Stimulated activated naive CD4-positive, alpha-beta T cell treated with Interleukin-2 at 50 U/mL for 16 hours (primary cell): ENCODE measurements at regions not wholly inside any gene's neighbourhood (a gene's known extent, or its start where the extent isn't known, plus 50 kb on each side); places are given as distances from the start of the nearest gene placed in this dataset.

Source experiments
- DNase-seq: peaks from one replicate; lab custom pipeline; 2025; lab: John Stamatoyannopoulos, UW

DNA sequence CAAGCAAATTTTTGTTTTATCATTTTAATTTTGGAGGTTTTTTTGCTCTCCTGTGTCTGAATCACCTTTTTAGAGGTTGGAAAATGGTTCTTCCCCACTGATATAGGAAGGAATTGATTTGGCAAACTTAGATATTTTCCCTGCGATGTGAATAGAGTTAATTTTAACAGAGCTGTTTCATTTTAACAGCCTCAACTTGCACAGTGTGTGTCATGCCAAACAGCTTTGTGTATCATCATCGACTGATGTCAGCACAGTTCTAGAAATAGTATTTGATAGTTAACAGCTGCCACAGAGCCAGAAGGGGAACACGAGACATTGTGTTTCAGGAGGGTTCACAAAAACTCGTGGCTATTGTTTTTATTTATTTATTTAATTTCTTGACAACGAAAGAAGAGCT is 243.1 kb upstream of the FOXN3 start:
- no peak for DNase-seq

DNA sequence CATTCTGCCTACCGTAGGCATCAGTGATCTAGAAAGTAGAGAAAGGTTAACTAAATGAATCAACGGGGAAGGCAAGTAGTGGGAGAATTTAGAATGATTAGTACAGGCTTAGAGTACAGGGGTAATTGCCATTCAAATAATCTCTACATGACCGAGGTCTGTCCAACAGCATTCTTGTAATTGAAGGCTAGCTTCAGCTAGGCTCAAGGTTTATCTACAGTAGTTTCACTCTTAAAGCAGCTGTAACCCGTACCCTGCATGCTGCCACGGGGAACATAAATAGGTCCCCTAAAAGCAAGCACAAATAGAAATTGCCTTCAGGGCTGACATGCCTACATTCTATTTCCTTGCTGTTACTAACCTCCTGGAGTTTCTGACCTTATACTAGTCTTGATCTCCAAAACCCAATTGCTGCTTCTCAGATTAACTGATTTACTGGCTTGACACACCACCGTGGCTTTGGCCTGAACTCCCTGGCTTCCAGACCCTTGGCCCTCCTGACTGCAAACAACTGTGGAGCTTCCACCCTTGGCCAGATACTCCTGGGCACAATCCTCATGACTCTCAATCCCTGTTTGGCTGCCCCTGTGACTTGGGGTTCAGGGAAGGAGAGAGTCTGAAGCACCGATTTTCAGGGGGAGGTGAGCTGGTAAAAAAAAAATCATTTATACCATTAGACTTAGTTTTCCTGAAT is 242.1 kb upstream of the FOXN3 start:
- DNase-seq: no peak

DNA sequence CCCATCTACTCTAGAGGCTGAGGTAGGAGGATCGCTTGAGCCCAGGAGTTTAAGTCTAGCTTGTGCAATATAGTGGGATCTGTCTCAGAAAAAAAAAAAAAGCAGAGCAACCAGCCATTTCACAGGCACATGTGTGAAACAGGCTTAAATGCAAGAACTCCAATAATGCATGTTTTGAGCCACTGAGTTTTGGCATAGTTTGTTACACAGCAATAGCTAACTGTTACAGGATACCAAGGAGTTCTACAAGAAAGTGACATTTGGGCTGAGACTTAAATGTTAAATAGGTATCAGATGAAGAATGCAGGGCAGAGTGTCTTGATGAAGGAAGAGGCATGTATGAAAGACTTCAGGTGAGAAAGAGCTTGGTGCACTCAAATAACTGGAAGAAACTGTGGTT is 240.0 kb upstream of the FOXN3 start:
- no peak for DNase-seq

DNA sequence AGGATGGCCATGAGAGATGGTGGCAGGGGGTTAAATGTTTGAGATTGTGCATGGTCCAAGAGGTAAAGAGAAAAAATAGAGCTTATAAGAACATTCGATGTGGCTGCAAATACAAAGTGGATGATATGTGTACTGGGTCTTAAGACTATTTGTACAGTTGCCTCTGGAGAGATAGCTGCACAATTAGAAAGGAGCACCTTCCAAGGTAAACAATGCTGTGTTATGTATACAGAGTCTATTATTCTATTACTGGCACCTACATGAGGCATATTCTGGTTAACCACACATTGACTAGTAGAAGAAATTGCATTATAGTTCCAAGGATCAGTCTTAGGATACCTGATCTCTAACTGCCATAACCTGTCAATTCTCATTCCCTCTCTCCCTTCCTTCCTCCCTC is 238.0 kb upstream of the FOXN3 start:
- no peak for DNase-seq

DNA sequence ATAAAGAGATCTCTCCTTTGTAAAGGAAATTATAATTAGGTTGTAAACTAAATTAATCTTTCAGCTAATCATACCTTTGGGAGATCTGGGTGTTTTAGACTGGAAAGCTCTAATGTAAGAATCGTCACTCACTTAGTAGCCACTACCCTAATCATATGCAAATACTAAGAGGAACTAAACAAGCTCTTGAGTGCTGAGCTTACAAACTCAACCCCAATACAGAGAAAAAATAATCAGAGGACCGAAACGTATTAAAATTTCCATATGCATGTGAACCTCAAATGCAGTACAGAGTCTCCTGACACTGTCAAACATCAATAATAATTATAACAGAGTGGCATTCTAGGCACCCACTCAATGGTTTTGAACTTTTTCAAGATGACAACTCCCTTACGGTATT is 235.3 kb upstream of the FOXN3 start:
- DNase-seq: no peak

DNA sequence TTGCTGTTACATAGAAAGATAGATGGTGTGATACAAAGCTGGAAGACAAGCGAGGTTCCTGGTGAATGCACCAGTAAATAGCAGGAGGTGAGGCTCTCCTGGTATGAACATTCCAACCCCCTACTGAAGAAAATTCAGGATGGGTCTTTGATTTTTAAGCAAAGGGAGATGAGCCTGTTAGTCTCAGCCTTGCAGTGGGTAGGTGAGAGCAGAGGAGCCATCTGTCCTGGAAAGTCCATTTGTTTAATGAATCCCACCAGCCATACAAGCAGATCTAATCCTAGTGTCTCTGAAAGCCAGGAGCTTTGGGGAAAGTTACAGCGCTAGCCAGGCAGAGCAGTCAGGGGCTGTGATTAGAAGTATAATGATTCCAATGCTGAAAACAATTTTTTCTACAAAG is 234.8 kb upstream of the FOXN3 start:
- DNase-seq: no peak

DNA sequence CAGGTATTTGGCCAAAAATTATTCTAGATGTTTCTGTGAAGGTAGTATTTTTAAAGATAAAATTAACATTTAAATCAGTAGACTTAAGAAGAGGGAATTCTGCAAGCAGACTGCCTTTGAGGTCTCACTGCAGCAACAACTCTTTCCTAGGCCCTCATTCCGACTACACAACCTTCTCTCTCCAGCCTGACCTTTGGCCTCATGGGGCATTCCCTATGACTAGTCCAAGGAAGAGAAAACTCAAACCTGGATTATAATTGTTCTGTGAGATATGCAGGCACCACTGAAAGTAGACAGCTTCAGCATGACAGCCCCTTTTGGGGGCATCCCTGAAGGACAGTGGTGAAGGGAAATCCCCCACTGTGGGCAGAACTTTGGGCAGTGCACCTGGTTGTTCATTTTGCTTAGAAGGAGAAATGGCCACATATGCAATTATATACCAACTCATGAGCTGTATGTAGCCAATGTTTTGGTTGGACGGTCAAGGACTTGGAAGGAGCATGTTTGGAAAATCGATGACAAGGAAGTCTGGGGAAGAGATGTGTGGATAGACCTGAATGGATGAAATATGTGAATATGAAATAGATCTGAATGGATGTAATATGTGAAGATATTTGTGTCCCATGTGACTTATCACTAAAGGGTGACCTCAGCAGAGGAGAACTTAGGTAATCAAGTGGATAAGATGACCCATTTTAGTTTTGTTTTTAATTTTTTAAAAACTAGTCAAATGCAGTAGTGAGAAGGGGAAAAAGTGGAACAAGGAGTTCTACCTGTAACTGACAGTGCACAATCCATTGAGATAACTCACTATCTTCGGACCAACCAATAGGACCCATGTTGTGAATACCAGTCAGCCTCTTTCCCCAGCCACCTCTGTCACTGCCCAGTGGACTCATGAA is 233.3 kb upstream of the FOXN3 start:
- DNase-seq: no peak

GRCh38 chr14:89649451-89650075 is 232.5 kb upstream of the FOXN3 start:
- DNase-seq: no peak

- no peak for DNase-seq
These were observed 231.9 kb upstream of the FOXN3 start for GRCh38 chr14:89648924-89649323.

- no peak for DNase-seq
These were observed 231.5 kb upstream of the FOXN3 start for GRCh38 chr14:89648510-89648909.

- no peak for DNase-seq
These were observed 229.9 kb upstream of the FOXN3 start for GRCh38 chr14:89646971-89647370.

DNA sequence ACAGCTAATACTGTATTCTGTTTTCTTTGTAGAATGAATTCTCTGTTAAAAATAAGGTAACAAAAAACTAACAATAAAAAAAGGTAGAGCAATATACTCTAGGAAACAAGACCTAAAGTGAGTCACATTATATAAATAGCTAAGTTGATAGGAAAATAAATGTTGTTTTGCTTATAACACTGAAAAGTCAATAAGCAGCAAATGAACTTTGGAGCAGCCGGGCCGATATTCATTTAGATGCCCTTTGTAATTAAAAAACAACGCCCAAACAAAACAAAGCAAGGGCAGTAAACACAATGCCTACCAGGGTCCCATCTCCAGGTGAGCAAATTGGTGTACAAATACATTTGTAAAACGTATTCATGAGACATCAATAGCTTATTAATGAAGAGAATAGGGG is 227.6 kb upstream of the FOXN3 start:
- no peak for DNase-seq

DNA sequence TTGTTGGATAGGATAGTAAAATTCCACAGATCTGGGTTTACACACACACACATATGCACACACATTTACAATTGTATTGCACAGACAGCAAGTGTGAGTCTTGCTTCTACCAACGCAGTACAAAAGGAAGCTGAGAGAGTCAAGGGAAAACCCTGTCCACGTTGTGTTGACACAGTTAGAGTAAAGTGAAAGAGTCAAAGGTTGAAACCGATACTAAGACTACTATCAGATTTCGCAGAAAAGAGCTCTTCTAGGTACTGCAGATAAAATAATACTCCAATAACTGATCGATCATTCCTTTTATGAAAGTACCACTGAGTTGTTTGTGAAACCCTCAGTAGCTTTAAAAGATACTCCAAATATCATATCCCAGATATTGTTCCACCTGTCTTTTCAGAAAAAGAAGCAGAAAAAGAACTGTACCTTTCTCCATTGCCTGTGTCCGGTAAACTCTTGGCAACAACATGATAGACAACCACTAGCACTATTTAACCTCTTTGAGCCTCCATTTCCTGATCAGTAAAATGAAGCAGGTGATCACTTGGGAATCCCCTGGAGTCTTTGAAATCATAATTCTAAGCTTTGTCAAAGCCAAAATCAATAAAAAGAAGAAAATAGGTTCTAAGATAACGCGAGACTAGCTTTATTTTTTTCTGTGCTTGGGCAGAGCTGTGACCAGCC is 224.6 kb upstream of the FOXN3 start:
- DNase-seq: no peak

- no peak for DNase-seq
These were observed 223.1 kb upstream of the FOXN3 start for GRCh38 chr14:89640141-89640540.

GRCh38 chr14:89639687-89640086 is 222.7 kb upstream of the FOXN3 start:
- no peak for DNase-seq

GRCh38 chr14:89638891-89639290 is 221.9 kb upstream of the FOXN3 start:
- no peak for DNase-seq

- no peak for DNase-seq
These were observed 220.5 kb upstream of the FOXN3 start for GRCh38 chr14:89637581-89637980.

- DNase-seq: no peak
These were observed 218.6 kb upstream of the FOXN3 start for GRCh38 chr14:89635615-89636014.

DNA sequence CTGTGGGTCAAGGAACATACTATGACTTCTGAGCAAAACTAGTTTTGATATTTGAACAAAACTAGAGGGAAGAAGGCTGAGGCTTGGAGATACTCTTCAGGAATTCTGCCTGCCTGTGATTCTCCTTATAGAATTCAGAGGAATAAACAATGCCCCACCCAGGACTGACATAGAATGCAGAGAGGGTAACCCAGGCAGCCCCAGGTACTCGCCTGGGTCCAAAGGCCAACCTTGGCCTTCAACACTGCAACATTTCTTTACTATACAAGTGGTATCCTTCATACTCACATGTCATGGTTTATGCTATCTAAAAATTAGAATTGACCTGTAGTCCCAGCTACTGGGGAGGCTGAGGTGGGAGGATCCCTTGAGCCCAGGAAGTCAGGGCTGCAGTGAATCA is 217.0 kb upstream of the FOXN3 start:
- DNase-seq: no peak

DNA sequence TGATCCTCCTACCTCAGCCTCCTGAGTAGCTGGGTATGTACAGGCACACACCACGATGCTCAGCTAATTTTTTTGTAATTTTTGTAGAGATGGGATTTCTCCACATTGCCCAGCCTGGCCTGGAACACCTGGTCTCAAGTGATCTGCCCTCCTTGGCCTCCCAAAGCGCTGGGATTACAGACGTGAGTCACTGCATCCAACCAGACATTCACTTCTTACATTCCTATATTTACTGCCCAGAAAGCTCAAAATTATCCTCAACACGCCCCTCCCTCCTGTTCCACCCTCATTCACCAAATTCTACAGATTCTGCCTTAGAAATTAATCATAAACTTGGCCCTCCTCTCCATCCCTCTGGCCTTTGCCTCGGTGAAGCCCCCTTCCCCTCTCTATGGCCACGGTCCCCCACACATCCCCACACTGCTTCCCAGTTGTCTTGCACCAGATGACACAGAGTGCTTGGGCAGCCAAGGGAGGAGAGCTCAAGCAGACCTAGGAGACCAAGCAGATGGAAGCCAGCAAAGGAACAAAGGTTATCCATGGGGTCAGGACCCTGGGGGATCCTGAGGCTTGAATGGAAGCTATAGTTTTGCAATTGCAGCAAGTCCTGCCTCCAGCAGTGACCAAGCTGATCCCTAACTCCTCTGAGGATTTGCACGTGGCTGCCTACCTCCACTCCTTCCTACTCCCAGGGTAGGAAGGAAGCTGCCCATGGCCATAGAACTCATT is 213.2 kb upstream of the FOXN3 start:
- no peak for DNase-seq

GRCh38 chr14:89629383-89629782 is 212.3 kb upstream of the FOXN3 start:
- DNase-seq: no peak

DNA sequence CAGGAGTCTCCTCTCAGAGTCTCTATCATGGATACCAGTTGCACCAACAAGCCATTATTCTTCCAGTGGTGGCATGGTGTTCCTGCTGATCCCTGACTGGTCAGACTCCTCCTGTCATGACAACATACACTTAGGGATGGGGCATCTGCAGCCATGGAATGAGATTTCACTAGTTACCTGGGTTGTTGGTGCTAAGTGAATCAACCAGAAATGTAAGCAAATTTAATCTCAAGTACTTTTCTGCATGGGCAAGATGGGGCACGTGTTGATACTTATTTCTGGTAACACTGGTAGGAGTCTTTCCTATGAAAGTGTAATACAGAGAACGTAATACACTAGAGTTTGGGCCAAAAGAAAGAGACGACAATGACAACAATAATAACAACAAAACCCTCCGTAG is 211.5 kb upstream of the FOXN3 start:
- DNase-seq: no peak
